Astrocyte (in vitro differentiated cells and primary cell): ENCODE measurements at regions not wholly inside any gene's neighbourhood (a gene's known extent, or its start where the extent isn't known, plus 50 kb on each side); places are given as distances from the start of the nearest gene placed in this dataset.

Source experiments
- DNase-seq: peaks from one replicate; pipeline ENCODE4 v3.0.0-alpha.2; 2010; ENCODE audit warnings: low read depth
- FAIRE-seq: peaks from 2 replicates; lab custom pipeline; 2011; peaks lifted over from hg19 to GRCh38; lab: Jason Lieb, UNC
- H2AFZ ChIP-seq: 2 replicates; pipeline ENCODE4 v1.6.0; 2012; ENCODE audit warnings: low read depth, low read length, inconsistent platforms
- H3K27ac ChIP-seq: 2 replicates; pipeline ENCODE4 v1.5.1; 2011; ENCODE audit warnings: low read depth, low read length, inconsistent platforms
- H3K27me3 ChIP-seq: 2 replicates; pipeline ENCODE4 v1.6.0; 2011; ENCODE audit warnings: low read length, inconsistent platforms; ENCODE audit not compliant: insufficient read depth
- H3K36me3 ChIP-seq: 2 replicates; pipeline ENCODE4 v1.5.1; 2011; ENCODE audit warnings: low read length, inconsistent platforms; ENCODE audit not compliant: insufficient read depth
- H3K4me1 ChIP-seq: 2 replicates; pipeline ENCODE4 v1.5.1; 2011; ENCODE audit warnings: low read length, inconsistent platforms; ENCODE audit not compliant: insufficient read depth
- H3K4me2 ChIP-seq: 2 replicates; pipeline ENCODE4 v1.6.0; 2012; ENCODE audit warnings: low read length, inconsistent platforms
- H3K4me3 ChIP-seq: 2 replicates; pipeline ENCODE4 v1.5.1; 2011; ENCODE audit warnings: low read depth, mild to moderate bottlenecking, low read length, inconsistent platforms; ENCODE audit not compliant: insufficient read depth
- H3K79me2 ChIP-seq: 2 replicates; pipeline ENCODE4 v1.6.0; 2012; ENCODE audit warnings: mild to moderate bottlenecking, low read length, inconsistent platforms; ENCODE audit not compliant: insufficient read depth
- H3K9ac ChIP-seq: 2 replicates; pipeline ENCODE4 v1.6.0; 2012; ENCODE audit warnings: mild to moderate bottlenecking, low read length, inconsistent platforms
- H3K9me3 ChIP-seq: 2 replicates; pipeline ENCODE4 v1.5.1; 2012; ENCODE audit warnings: low read depth, mild to moderate bottlenecking, low read length, inconsistent platforms; ENCODE audit not compliant: insufficient read depth
- H4K20me1 ChIP-seq: 2 replicates; pipeline ENCODE4 v1.6.0; 2012; ENCODE audit warnings: low read length, inconsistent platforms; ENCODE audit not compliant: insufficient read depth
- H3K27ac Mint-ChIP-seq: one replicate; pipeline ENCODE4 v1.8.0; 2021; ENCODE audit warnings: mild to moderate bottlenecking, mixed read lengths; ENCODE audit not compliant: unreplicated experiment
- H3K27me3 Mint-ChIP-seq: one replicate; pipeline ENCODE4 v1.8.0; 2021; ENCODE audit warnings: low read depth, mixed read lengths; ENCODE audit not compliant: unreplicated experiment
- H3K36me3 Mint-ChIP-seq: one replicate; pipeline ENCODE4 v1.8.0; 2021; ENCODE audit warnings: low read depth, mixed read lengths; ENCODE audit not compliant: unreplicated experiment
- H3K4me1 Mint-ChIP-seq: one replicate; pipeline ENCODE4 v1.8.0; 2021; ENCODE audit warnings: low read depth, mixed read lengths; ENCODE audit not compliant: unreplicated experiment
- H3K4me3 Mint-ChIP-seq: one replicate; pipeline ENCODE4 v1.8.0; 2021; ENCODE audit warnings: mild to moderate bottlenecking, moderate library complexity, mixed read lengths; ENCODE audit not compliant: unreplicated experiment
- H3K9me3 Mint-ChIP-seq: one replicate; pipeline ENCODE4 v1.8.0; 2021; ENCODE audit warnings: mild to moderate bottlenecking, mixed read lengths; ENCODE audit not compliant: unreplicated experiment
- EZH2 ChIP-seq: IDR thresholded peaks from 2 replicates; pipeline ENCODE4 v1.6.1; 2012; ENCODE audit warnings: mild to moderate bottlenecking, low read length, inconsistent platforms; ENCODE audit not compliant: insufficient read depth
- TF ChIP-seq, protein P1 (sequence below): IDR thresholded peaks from 2 replicates; pipeline ENCODE4 v1.5.1; 2011; ENCODE audit warnings: low read depth, mild to moderate bottlenecking, inconsistent platforms, low read length, moderate library complexity; ENCODE audit not compliant: insufficient read depth

GRCh38 chr14:104282332-104283196 lies 144.2 kb downstream of the KIF26A start:
- Mint-ChIP-seq H3K4me1 (no peaks in the 10 kb centered on the region), H3K9me3 (peaks cover 7% of the 10 kb centered on the region), H3K36me3 (no peaks in the 10 kb centered on the region), H3K27me3 (peaks cover 47% of the 10 kb centered on the region), H3K27ac (no peak overlapping the region), H3K4me3 (no peak overlapping the region)
- Histone ChIP-seq H3K4me1 (no peaks in the 10 kb centered on the region), H2AFZ (no peak overlapping the region), H3K79me2 (no peaks in the 10 kb centered on the region), H3K9ac (no peak overlapping the region), H3K9me3 (no peaks in the 10 kb centered on the region), H3K4me3 (no peak overlapping the region), H4K20me1 (no peaks in the 10 kb centered on the region), H3K36me3 (no peaks in the 10 kb centered on the region), H3K4me2 (no peak overlapping the region), H3K27me3 (no peaks in the 10 kb centered on the region), H3K27ac (no peak overlapping the region)
- TF ChIP-seq, protein P1, sequence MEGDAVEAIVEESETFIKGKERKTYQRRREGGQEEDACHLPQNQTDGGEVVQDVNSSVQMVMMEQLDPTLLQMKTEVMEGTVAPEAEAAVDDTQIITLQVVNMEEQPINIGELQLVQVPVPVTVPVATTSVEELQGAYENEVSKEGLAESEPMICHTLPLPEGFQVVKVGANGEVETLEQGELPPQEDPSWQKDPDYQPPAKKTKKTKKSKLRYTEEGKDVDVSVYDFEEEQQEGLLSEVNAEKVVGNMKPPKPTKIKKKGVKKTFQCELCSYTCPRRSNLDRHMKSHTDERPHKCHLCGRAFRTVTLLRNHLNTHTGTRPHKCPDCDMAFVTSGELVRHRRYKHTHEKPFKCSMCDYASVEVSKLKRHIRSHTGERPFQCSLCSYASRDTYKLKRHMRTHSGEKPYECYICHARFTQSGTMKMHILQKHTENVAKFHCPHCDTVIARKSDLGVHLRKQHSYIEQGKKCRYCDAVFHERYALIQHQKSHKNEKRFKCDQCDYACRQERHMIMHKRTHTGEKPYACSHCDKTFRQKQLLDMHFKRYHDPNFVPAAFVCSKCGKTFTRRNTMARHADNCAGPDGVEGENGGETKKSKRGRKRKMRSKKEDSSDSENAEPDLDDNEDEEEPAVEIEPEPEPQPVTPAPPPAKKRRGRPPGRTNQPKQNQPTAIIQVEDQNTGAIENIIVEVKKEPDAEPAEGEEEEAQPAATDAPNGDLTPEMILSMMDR: no peak
- TF ChIP-seq EZH2: no peak
- FAIRE-seq (no peak), DNase-seq (no peak)

DNA sequence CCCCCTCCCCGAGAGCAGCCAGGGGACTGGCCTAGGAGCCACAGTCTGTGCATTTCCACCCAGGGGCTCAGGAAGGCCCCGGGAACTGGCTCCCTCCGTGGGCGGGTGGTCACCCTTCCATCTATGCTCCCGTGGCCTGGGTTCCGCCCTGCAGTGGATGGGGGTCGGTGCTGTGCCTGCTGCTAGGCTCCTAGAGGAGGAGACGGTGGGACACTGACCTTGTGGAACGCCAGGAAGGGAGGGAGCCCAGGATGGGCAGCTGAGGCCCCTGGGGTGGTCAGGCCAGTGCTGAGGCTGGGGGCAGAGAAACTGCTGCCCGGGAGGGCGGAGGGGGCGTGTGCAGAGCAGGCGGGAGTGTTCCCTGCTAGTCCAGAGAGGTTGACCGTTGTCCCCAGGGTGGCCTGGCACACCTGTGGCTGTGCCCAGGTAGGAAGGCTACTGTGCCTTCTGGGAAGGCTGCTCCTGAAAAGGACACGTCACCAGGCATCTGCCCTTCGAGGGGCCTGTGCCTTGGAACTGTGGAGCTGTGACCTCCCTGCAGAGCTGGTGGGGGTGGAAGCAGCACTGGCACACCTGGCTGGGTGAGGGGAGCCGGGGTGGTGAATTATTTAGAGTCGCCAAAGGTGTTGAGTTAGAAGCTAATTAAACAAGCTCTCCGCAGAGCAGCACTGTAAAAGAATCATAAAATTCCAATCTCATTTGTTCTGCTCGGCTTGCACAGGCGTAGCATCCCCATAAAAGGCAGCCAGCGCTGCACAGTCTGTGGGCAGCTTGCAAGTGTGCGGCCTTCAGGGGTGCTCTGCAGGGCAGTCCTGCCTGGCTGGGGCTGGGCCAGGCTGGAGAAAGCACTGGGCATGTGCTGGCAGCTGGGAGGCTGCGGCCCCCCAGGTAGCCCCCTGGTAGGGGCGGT lies 145.1 kb downstream of the KIF26A start:
- peaks cover 42% of the 10 kb centered on the region for H3K27me3 Mint-ChIP-seq
- H4K20me1 ChIP-seq: no peaks in the 10 kb centered on the region
- no peaks in the 10 kb centered on the region for H3K36me3 ChIP-seq
- H3K4me3 Mint-ChIP-seq: no peak overlapping the region
- H3K4me1 ChIP-seq: no peaks in the 10 kb centered on the region
- FAIRE-seq (no peak), DNase-seq (no peak)
- H3K27me3 ChIP-seq: no peaks in the 10 kb centered on the region
- H3K9ac ChIP-seq: no peak overlapping the region
- no peak overlapping the region for H2AFZ ChIP-seq
- H3K79me2 ChIP-seq: no peaks in the 10 kb centered on the region
- no peaks in the 10 kb centered on the region for H3K4me1 Mint-ChIP-seq
- no peak overlapping the region for H3K27ac Mint-ChIP-seq
- no peak overlapping the region for H3K27ac ChIP-seq
- peaks cover 5% of the 10 kb centered on the region for H3K9me3 Mint-ChIP-seq
- H3K4me3 ChIP-seq: no peak overlapping the region
- peaks cover 4% of the 10 kb centered on the region for H3K9me3 ChIP-seq
- no peak overlapping the region for H3K4me2 ChIP-seq
- H3K36me3 Mint-ChIP-seq: no peaks in the 10 kb centered on the region
- TF ChIP-seq EZH2: no peak
- TF ChIP-seq, protein P1: no peak
